ENCODE measurements at regions not wholly inside any gene's neighbourhood (a gene's known extent, or its start where the extent isn't known, plus 50 kb on each side); places are given as distances from the start of the nearest gene placed in this dataset.

DNA sequence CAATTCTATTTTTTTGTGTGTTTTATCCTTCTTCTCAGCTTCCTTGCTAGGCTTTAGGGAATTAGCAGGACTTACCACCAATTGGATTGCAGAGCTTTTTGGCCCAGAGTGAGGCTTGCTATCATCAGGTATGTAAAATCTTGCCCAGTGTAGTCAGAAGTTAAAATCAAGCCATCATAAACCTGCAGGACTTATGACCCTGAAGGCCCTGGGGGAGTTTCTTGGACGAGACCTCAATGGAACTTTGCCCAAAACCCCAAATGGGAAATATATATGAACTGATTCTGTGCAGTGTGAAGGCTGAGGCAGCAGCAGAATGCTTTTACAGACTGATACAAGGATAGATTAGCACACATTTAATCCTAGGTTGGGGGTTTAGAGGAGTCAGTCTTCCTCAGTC is 287.0 kb downstream of the SH3GL2 start:
- TF ChIP-seq SETDB1 (IDR thresholded peaks at IDR 0.05; ENCODE audit: low read length) (no peak), GATAD2B (IDR thresholded peaks at IDR 0.05; ENCODE audit: borderline replicate concordance) (no peak), MXI1 (IDR thresholded peaks at IDR 0.05; ENCODE audit: low read depth, low read length) (no peak), HNRNPUL1 (IDR thresholded peaks at IDR 0.05; ENCODE audit: low read length) (no peak), ZNF639 (CRISPR knock-in tag; conservative IDR thresholded peaks at IDR 0.05 in 1 of 2, IDR thresholded peaks at IDR 0.05 in 1 of 2) (no peak), ZNF146 (CRISPR knock-in tag; IDR thresholded peaks at IDR 0.05; ENCODE audit: unreplicated experiment) (no peak), ELF4 (CRISPR knock-in tag; IDR thresholded peaks at IDR 0.05) (no peak), MTA3 (IDR thresholded peaks at IDR 0.05; ENCODE audit: borderline replicate concordance) (no peak), POLR2A (conservative IDR thresholded peaks at IDR 0.05) (no peak)
- TF ChIP-seq, protein P1, sequence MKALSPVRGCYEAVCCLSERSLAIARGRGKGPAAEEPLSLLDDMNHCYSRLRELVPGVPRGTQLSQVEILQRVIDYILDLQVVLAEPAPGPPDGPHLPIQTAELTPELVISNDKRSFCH (CRISPR knock-in tag; IDR thresholded peaks at IDR 0.05) = no peak
- TF ChIP-seq, protein P1 (tag; IDR thresholded peaks at IDR 0.05) = no peak

All from K562 (cell line).